ENCODE measurements at regions not wholly inside any gene's neighbourhood (a gene's known extent, or its start where the extent isn't known, plus 50 kb on each side); places are given as distances from the start of the nearest gene placed in this dataset.

DNA sequence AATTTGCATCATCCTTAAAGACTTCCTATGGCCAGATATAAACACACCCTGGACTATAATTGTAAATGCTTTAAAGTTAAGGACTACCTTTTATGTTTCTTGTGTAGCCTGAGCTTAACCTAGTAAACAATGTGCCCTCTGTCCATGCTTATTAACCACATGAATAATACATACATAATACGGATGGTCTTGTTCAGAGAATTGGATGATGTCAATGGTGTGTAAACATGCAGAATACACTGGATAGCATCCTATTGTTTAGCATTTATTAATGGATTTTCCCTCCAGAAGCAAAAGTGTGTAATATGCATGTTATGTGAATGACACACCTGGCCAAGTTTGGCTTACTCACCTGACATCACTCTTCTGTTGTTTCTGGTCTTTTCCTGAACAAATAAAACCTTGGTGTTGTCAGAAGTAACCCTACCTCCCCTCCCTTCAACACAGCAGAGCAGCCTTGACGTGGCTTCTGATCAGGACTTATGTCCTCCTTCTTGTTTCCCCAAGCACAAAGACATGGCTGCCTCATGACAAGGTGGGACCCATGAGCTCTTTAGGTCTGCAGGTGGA is 517.9 kb downstream of the MTRR start (continued):
- TF ChIP-seq ZNF532 (CRISPR knock-in tag; IDR thresholded peaks at IDR 0.05; ENCODE audit: borderline replicate concordance) (no peak), ZNF232 (CRISPR knock-in tag; IDR thresholded peaks at IDR 0.05) (no peak), NR2C2 (CRISPR knock-in tag; IDR thresholded peaks at IDR 0.05) (no peak), SMAD3 (CRISPR knock-in tag; IDR thresholded peaks at IDR 0.05; ENCODE audit: borderline replicate concordance) (no peak)
- TF ChIP-seq, protein P1, sequence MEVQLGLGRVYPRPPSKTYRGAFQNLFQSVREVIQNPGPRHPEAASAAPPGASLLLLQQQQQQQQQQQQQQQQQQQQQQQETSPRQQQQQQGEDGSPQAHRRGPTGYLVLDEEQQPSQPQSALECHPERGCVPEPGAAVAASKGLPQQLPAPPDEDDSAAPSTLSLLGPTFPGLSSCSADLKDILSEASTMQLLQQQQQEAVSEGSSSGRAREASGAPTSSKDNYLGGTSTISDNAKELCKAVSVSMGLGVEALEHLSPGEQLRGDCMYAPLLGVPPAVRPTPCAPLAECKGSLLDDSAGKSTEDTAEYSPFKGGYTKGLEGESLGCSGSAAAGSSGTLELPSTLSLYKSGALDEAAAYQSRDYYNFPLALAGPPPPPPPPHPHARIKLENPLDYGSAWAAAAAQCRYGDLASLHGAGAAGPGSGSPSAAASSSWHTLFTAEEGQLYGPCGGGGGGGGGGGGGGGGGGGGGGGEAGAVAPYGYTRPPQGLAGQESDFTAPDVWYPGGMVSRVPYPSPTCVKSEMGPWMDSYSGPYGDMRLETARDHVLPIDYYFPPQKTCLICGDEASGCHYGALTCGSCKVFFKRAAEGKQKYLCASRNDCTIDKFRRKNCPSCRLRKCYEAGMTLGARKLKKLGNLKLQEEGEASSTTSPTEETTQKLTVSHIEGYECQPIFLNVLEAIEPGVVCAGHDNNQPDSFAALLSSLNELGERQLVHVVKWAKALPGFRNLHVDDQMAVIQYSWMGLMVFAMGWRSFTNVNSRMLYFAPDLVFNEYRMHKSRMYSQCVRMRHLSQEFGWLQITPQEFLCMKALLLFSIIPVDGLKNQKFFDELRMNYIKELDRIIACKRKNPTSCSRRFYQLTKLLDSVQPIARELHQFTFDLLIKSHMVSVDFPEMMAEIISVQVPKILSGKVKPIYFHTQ (CRISPR knock-in tag; IDR thresholded peaks at IDR 0.05): no peak

DNA sequence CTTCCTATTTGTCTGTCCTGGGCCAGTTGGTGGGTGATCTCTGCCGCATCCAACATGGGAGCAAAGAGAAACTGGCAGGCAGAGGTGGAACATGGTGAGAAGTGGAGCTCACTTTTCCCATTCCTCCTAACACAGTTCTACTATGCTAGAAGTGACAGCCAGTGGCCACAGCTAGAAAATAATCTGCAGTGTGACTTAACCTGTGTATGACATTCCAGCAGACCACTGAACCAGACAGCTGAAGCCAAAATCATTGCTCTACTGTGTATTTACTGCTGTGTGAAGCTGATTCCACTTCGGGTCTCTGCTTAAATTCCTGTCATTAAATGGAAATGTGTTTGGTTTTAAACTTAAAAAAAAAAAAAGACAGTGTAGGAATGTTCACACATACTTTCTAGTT is 523.0 kb downstream of the MTRR start:
- H3K4me1 Mint-ChIP-seq: no peaks in the 10 kb centered on the region
- no peak overlapping the region for H3K27ac Mint-ChIP-seq
- ATAC-seq: no peak
- H3K36me3 Mint-ChIP-seq: no peaks in the 10 kb centered on the region
- H3K27me3 Mint-ChIP-seq (ENCODE audit: low read depth): no peaks in the 10 kb centered on the region
- H3K4me3 Mint-ChIP-seq: no peak overlapping the region
- ChIA-PET POLR2A (no interaction called here), CTCF (interaction anchor here (2.6 kb wide), 1 partner anchor 464 kb away, joined by 9 read pairs; no protein-coding TSS in a partner anchor)
- H3K9me3 Mint-ChIP-seq: no peaks in the 10 kb centered on the region
- DNase-seq (ENCODE audit: low spot score): no peak
- TF ChIP-seq, protein P2, sequence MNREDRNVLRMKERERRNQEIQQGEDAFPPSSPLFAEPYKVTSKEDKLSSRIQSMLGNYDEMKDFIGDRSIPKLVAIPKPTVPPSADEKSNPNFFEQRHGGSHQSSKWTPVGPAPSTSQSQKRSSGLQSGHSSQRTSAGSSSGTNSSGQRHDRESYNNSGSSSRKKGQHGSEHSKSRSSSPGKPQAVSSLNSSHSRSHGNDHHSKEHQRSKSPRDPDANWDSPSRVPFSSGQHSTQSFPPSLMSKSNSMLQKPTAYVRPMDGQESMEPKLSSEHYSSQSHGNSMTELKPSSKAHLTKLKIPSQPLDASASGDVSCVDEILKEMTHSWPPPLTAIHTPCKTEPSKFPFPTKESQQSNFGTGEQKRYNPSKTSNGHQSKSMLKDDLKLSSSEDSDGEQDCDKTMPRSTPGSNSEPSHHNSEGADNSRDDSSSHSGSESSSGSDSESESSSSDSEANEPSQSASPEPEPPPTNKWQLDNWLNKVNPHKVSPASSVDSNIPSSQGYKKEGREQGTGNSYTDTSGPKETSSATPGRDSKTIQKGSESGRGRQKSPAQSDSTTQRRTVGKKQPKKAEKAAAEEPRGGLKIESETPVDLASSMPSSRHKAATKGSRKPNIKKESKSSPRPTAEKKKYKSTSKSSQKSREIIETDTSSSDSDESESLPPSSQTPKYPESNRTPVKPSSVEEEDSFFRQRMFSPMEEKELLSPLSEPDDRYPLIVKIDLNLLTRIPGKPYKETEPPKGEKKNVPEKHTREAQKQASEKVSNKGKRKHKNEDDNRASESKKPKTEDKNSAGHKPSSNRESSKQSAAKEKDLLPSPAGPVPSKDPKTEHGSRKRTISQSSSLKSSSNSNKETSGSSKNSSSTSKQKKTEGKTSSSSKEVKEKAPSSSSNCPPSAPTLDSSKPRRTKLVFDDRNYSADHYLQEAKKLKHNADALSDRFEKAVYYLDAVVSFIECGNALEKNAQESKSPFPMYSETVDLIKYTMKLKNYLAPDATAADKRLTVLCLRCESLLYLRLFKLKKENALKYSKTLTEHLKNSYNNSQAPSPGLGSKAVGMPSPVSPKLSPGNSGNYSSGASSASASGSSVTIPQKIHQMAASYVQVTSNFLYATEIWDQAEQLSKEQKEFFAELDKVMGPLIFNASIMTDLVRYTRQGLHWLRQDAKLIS (CRISPR knock-in tag; IDR thresholded peaks at IDR 0.05; ENCODE audit: borderline replicate concordance): no peak
- TF ChIP-seq, protein P3, sequence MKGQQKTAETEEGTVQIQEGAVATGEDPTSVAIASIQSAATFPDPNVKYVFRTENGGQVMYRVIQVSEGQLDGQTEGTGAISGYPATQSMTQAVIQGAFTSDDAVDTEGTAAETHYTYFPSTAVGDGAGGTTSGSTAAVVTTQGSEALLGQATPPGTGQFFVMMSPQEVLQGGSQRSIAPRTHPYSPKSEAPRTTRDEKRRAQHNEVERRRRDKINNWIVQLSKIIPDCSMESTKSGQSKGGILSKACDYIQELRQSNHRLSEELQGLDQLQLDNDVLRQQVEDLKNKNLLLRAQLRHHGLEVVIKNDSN (CRISPR knock-in tag; IDR thresholded peaks at IDR 0.05): no peak
- TF ChIP-seq, protein P4, sequence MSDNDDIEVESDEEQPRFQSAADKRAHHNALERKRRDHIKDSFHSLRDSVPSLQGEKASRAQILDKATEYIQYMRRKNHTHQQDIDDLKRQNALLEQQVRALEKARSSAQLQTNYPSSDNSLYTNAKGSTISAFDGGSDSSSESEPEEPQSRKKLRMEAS (CRISPR knock-in tag; IDR thresholded peaks at IDR 0.05): no peak
- TF ChIP-seq ZNF232 (CRISPR knock-in tag; IDR thresholded peaks at IDR 0.05) (no peak), JAZF1 (CRISPR knock-in tag; IDR thresholded peaks at IDR 0.05) (no peak), MXD4 (CRISPR knock-in tag; IDR thresholded peaks at IDR 0.05; ENCODE audit: borderline replicate concordance) (no peak), SMAD3 (CRISPR knock-in tag; IDR thresholded peaks at IDR 0.05; ENCODE audit: borderline replicate concordance) (no peak), TEAD4 (CRISPR knock-in tag; IDR thresholded peaks at IDR 0.05) (no peak), RORB (CRISPR knock-in tag; IDR thresholded peaks at IDR 0.05) (no peak)
- TF ChIP-seq, protein P5, sequence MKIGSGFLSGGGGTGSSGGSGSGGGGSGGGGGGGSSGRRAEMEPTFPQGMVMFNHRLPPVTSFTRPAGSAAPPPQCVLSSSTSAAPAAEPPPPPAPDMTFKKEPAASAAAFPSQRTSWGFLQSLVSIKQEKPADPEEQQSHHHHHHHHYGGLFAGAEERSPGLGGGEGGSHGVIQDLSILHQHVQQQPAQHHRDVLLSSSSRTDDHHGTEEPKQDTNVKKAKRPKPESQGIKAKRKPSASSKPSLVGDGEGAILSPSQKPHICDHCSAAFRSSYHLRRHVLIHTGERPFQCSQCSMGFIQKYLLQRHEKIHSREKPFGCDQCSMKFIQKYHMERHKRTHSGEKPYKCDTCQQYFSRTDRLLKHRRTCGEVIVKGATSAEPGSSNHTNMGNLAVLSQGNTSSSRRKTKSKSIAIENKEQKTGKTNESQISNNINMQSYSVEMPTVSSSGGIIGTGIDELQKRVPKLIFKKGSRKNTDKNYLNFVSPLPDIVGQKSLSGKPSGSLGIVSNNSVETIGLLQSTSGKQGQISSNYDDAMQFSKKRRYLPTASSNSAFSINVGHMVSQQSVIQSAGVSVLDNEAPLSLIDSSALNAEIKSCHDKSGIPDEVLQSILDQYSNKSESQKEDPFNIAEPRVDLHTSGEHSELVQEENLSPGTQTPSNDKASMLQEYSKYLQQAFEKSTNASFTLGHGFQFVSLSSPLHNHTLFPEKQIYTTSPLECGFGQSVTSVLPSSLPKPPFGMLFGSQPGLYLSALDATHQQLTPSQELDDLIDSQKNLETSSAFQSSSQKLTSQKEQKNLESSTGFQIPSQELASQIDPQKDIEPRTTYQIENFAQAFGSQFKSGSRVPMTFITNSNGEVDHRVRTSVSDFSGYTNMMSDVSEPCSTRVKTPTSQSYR (CRISPR knock-in tag; IDR thresholded peaks at IDR 0.05): no peak
- TF ChIP-seq, protein P6, sequence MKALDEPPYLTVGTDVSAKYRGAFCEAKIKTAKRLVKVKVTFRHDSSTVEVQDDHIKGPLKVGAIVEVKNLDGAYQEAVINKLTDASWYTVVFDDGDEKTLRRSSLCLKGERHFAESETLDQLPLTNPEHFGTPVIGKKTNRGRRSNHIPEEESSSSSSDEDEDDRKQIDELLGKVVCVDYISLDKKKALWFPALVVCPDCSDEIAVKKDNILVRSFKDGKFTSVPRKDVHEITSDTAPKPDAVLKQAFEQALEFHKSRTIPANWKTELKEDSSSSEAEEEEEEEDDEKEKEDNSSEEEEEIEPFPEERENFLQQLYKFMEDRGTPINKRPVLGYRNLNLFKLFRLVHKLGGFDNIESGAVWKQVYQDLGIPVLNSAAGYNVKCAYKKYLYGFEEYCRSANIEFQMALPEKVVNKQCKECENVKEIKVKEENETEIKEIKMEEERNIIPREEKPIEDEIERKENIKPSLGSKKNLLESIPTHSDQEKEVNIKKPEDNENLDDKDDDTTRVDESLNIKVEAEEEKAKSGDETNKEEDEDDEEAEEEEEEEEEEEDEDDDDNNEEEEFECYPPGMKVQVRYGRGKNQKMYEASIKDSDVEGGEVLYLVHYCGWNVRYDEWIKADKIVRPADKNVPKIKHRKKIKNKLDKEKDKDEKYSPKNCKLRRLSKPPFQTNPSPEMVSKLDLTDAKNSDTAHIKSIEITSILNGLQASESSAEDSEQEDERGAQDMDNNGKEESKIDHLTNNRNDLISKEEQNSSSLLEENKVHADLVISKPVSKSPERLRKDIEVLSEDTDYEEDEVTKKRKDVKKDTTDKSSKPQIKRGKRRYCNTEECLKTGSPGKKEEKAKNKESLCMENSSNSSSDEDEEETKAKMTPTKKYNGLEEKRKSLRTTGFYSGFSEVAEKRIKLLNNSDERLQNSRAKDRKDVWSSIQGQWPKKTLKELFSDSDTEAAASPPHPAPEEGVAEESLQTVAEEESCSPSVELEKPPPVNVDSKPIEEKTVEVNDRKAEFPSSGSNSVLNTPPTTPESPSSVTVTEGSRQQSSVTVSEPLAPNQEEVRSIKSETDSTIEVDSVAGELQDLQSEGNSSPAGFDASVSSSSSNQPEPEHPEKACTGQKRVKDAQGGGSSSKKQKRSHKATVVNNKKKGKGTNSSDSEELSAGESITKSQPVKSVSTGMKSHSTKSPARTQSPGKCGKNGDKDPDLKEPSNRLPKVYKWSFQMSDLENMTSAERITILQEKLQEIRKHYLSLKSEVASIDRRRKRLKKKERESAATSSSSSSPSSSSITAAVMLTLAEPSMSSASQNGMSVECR (CRISPR knock-in tag; IDR thresholded peaks at IDR 0.05; ENCODE audit: borderline replicate concordance): no peak
